ENCODE measurements at regions not wholly inside any gene's neighbourhood (a gene's known extent, or its start where the extent isn't known, plus 50 kb on each side); places are given as distances from the start of the nearest gene placed in this dataset.

- TF ChIP-seq CTCF (IDR thresholded peaks at IDR 0.05) = no peak
- no peak for TF ChIP-seq POLR2A (IDR thresholded peaks at IDR 0.05)
Observed at GRCh38 chr5:62155988-62156387, 150.0 kb upstream of the KIF2A start.
